ENCODE measurements at regions not wholly inside any gene's neighbourhood (a gene's known extent, or its start where the extent isn't known, plus 50 kb on each side); places are given as distances from the start of the nearest gene placed in this dataset.

- TF ChIP-seq REST (IDR thresholded peaks at IDR 0.05; ENCODE audit: low read depth) (no peak), POLR2A (IDR thresholded peaks at IDR 0.05; ENCODE audit: borderline replicate concordance, extremely low read depth, insufficient read depth, insufficient read length) (no peak)
Observed at GRCh38 chr21:19458295-19458694, 1054.7 kb upstream of the TMPRSS15 start.

Measured in HCT116 (cell line).